Thyroid gland (tissue), 4 donors: ENCODE measurements at regions not wholly inside any gene's neighbourhood (a gene's known extent, or its start where the extent isn't known, plus 50 kb on each side); places are given as distances from the start of the nearest gene placed in this dataset.
"Not testable (repeated sequence)": the region's sequence is repeated elsewhere in the genome, so short reads cannot be mapped to it uniquely, and the experiment has no call there.

Experiments
- DNase-seq, 2 donors: peaks; one replicate each; pipeline ENCODE4 v3.0.0-alpha.2; 2019
- H3K27ac ChIP-seq, 3 donors: fragments of 200-600 bp; sonication (generic); 1 replicate in 2 of 3; 2 replicates in 1 of 3; pipeline ENCODE4 v1.5.1; 2016 to 2019; ENCODE audit warnings: mild to moderate bottlenecking in 1 of 3, moderate library complexity in 1 of 3
- H3K27me3 ChIP-seq: fragments of 200-600 bp; sonication (generic); one replicate; pipeline ENCODE4 v1.5.1; 2019
- H3K36me3 ChIP-seq, 2 donors: fragments of 200-600 bp; sonication (generic); one replicate each; pipeline ENCODE4 v1.5.1; 2016 to 2019
- H3K4me1 ChIP-seq, 2 donors: fragments of 200-600 bp; sonication (generic); one replicate each; pipeline ENCODE4 v1.5.1; 2017 to 2019
- H3K4me3 ChIP-seq, 3 donors: fragments of 200-600 bp; sonication (generic); replicated peaks in 1 of 3; 1 replicate in 2 of 3; 2 replicates in 1 of 3; pipeline ENCODE4 v1.5.1; 2016; ENCODE audit warnings: mild to moderate bottlenecking in 1 of 3
- H3K9me3 ChIP-seq: fragments of 200-600 bp; sonication (generic); one replicate; pipeline ENCODE4 v1.5.1; 2017
- CTCF ChIP-seq, 6 experiments: fragments of 200-600 bp in 3 of 6; fragments of 450-650 bp in 3 of 6; sonication (generic) in 3 of 6; IDR thresholded peaks; one replicate each; pipeline ENCODE4 v1.5.1; 2016 to 2019; ENCODE audit warnings: antibody characterized with exemption in 6 of 6, mild to moderate bottlenecking in 2 of 6, inconsistent platforms in 1 of 6, moderate library complexity in 1 of 6
- POLR2A ChIP-seq, 2 donors: fragments of 450-650 bp; IDR thresholded peaks; one replicate each; pipeline ENCODE4 v1.6.1; 2017; ENCODE audit warnings: antibody characterized with exemption in 2 of 2, mild to moderate bottlenecking in 2 of 2, moderate library complexity in 1 of 2
- WGBS, 2 donors: methylation state at CpG; one replicate each; pipeline ENCODE4 v1.1.5; 2017; 5-methylcytosine and 5-hydroxymethylcytosine counted together
- intact Hi-C: fragments of 100-400 bp; cut with DNase I; formaldehyde crosslinking; loops from one replicate; pipeline ENCODE4 v1.15.1; 2023

GRCh38 chr17:21511363-21512195, 135.4 kb downstream of the KCNJ12 start:
- Histone ChIP-seq H3K27ac (peak overlapping the region in 1 of 3 donors; percentile 35), H3K4me3 (peak overlapping the region in 1 of 3 donors; percentile 35), H3K27me3 (no peaks in the 10 kb centered on the region), H3K9me3 (no peaks in the 10 kb centered on the region), H3K4me1 (peaks cover 4% of the 10 kb centered on the region in 2 donors), H3K36me3 (no peaks in the 10 kb centered on the region)
- intact Hi-C loops = loop anchor here (2.0 to 10.0 kb wide), 3 partner anchors 53 to 234 kb away; no protein-coding TSS in a partner anchor
- WGBS, 2 donors = 4% methylated on average over 44 to 52 of the region's 78 CpGs
- DNase-seq = peak; percentile 82 to 86
- TF ChIP-seq CTCF (IDR thresholded peaks at IDR 0.05) (peak; percentile 54 to 85 (median 58)), POLR2A (IDR thresholded peaks at IDR 0.05) (no peak)

- H3K9me3 ChIP-seq = no peaks in the 10 kb centered on the region
- H3K27me3 ChIP-seq = no peaks in the 10 kb centered on the region
- no peak for DNase-seq
- TF ChIP-seq POLR2A (IDR thresholded peaks at IDR 0.05) = no peak
- no peak for TF ChIP-seq CTCF (IDR thresholded peaks at IDR 0.05)
- 56 to 68% methylated on average over 17 to 18 of the region's 18 CpGs for WGBS, 2 donors
- no peaks in the 10 kb centered on the region for H3K36me3 ChIP-seq
- H3K27ac ChIP-seq = no peak overlapping the region
- intact Hi-C loops = loop anchor here (2.0 to 10.0 kb wide), 3 partner anchors 54 to 235 kb away; no protein-coding TSS in a partner anchor
- H3K4me3 ChIP-seq = no peak overlapping the region
- H3K4me1 ChIP-seq = peaks cover 4% of the 10 kb centered on the region in 2 donors
Observed at GRCh38 chr17:21512307-21513011, 136.3 kb downstream of the KCNJ12 start.

GRCh38 chr17:21513012-21513570, 136.9 kb downstream of the KCNJ12 start:
- H3K27ac ChIP-seq = no peak overlapping the region
- H3K36me3 ChIP-seq = no peaks in the 10 kb centered on the region
- H3K9me3 ChIP-seq = no peaks in the 10 kb centered on the region
- 5 to 12% methylated on average over 9 to 24 of the region's 24 CpGs for WGBS, 2 donors
- DNase-seq = peak; percentile 68 to 74
- H3K4me3 ChIP-seq = no peak overlapping the region
- H3K27me3 ChIP-seq = no peaks in the 10 kb centered on the region
- TF ChIP-seq CTCF (IDR thresholded peaks at IDR 0.05) (peak; percentile 49 to 79 (median 72)), POLR2A (IDR thresholded peaks at IDR 0.05) (no peak)
- H3K4me1 ChIP-seq = peaks cover 4% of the 10 kb centered on the region in 2 donors
- intact Hi-C loops = loop anchor here (2.0 to 10.0 kb wide), 3 partner anchors 54 to 236 kb away; no protein-coding TSS in a partner anchor

- 86 to 100% methylated on average over 1 of the region's 1 CpG for WGBS, 2 donors
- not testable (repeated sequence) for H3K27ac ChIP-seq, H3K9me3 ChIP-seq, H3K27me3 ChIP-seq, H3K4me1 ChIP-seq, H3K4me3 ChIP-seq, H3K36me3 ChIP-seq, DNase-seq
- intact Hi-C loops = loop anchor here (5.0 to 10.0 kb wide), 2 partner anchors 200 to 237 kb away; no protein-coding TSS in a partner anchor
Observed at GRCh38 chr17:21514567-21514966, 138.4 kb downstream of the KCNJ12 start.

GRCh38 chr17:21517538-21518293, 141.6 kb downstream of the KCNJ12 start:
- H3K4me1 ChIP-seq = no peaks in the 10 kb centered on the region
- no peak for DNase-seq
- no peak overlapping the region for H3K27ac ChIP-seq
- no peak for TF ChIP-seq CTCF (IDR thresholded peaks at IDR 0.05)
- no peak for TF ChIP-seq POLR2A (IDR thresholded peaks at IDR 0.05)
- H3K9me3 ChIP-seq = no peaks in the 10 kb centered on the region
- 76 to 77% methylated on average over 9 of the region's 9 CpGs for WGBS, 2 donors
- no peak overlapping the region for H3K4me3 ChIP-seq
- H3K27me3 ChIP-seq = no peaks in the 10 kb centered on the region
- intact Hi-C loops = loop anchor here (10.0 kb wide), 1 partner anchor 203 kb away; no protein-coding TSS in a partner anchor
- no peaks in the 10 kb centered on the region for H3K36me3 ChIP-seq
